GM23338 (cell line): ENCODE measurements at regions not wholly inside any gene's neighbourhood (a gene's known extent, or its start where the extent isn't known, plus 50 kb on each side); places are given as distances from the start of the nearest gene placed in this dataset.

Experiments
- CTCF ChIP-seq, 2 experiments: fragments of 200-600 bp in 1 of 2; sonication (generic) in 1 of 2; conservative IDR thresholded peaks; 2 replicates each; pipeline versions ENCODE4 v1.5.1 to v1.6.1; 2016 to 2017; ENCODE audit warnings: antibody characterized with exemption in 2 of 2, low read depth in 2 of 2, mild to moderate bottlenecking in 2 of 2, moderate library complexity in 1 of 2
- EZH2 ChIP-seq: fragments of 200-600 bp; sonication (generic); IDR thresholded peaks from one replicate; pipeline ENCODE4 v1.8.0; 2017; ENCODE audit warnings: antibody characterized with exemption, mild to moderate bottlenecking, low read depth; ENCODE audit not compliant: unreplicated experiment
- EZH2phosphoT487 ChIP-seq: fragments of 200-600 bp; sonication (generic); IDR thresholded peaks from one replicate; pipeline ENCODE4 v1.8.1; 2018; ENCODE audit warnings: antibody characterized with exemption; ENCODE audit not compliant: unreplicated experiment

DNA sequence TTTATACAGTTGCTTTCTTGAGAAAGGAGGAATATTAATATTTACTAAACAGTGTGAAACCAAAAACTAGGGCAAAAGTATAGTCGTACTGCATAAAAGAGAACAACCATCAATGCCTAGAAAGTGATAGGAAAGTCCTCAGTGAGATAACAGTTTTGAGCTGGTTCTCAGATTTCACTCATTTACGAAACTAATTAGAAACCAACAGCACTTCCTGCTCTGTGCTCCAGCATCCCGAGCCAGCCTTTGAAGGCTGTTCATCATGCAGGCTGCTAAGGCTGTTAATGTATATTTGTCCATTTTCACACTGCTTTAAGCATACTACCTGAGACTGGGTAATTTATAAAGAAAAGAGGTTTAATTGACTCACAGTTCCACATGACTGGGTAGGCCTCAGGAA, 2039.9 kb downstream of the EFNA5 start:
- TF ChIP-seq CTCF (conservative IDR thresholded peaks at IDR 0.05; ENCODE audit: low read depth in 2 of 2) = no peak
- TF ChIP-seq EZH2phosphoT487 = no peak
- TF ChIP-seq EZH2 = no peak
